ENCODE measurements at regions not wholly inside any gene's neighbourhood (a gene's known extent, or its start where the extent isn't known, plus 50 kb on each side); places are given as distances from the start of the nearest gene placed in this dataset.

DNA sequence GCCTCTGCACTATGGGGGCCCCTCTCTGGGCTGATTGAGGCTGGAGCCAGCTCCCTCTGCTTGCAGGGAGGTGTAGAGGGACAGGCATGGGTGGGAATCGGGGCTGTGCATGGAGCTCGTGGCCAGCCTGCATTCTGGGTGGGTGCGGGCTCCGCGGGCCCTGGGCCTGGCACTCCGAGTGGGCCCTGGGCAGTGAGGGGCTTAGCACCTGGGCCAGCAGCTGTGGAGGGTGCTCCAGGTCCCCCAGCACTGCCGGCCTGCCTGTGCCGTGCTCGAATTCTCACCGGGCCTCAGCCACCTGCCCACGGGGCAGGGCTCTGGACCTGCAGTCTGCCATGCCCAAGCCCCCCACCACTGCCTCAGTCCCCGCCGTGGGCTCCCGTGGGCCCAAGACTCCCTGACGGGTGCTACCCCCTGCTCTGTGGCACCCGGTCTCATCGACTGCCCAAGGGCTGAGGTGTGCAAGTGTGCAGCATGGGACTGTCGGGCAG lies 681.2 kb downstream of the PDHA2 start:
- TF ChIP-seq, protein P1, sequence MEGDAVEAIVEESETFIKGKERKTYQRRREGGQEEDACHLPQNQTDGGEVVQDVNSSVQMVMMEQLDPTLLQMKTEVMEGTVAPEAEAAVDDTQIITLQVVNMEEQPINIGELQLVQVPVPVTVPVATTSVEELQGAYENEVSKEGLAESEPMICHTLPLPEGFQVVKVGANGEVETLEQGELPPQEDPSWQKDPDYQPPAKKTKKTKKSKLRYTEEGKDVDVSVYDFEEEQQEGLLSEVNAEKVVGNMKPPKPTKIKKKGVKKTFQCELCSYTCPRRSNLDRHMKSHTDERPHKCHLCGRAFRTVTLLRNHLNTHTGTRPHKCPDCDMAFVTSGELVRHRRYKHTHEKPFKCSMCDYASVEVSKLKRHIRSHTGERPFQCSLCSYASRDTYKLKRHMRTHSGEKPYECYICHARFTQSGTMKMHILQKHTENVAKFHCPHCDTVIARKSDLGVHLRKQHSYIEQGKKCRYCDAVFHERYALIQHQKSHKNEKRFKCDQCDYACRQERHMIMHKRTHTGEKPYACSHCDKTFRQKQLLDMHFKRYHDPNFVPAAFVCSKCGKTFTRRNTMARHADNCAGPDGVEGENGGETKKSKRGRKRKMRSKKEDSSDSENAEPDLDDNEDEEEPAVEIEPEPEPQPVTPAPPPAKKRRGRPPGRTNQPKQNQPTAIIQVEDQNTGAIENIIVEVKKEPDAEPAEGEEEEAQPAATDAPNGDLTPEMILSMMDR (IDR thresholded peaks at IDR 0.05; ENCODE audit: low read depth, low read length, poor library complexity, severe bottlenecking) = no peak
- TF ChIP-seq EZH2phosphoT487 (IDR thresholded peaks at IDR 0.05; ENCODE audit: borderline replicate concordance, low read length) = no peak

All from DOHH2 (cell line).